ENCODE measurements at regions not wholly inside any gene's neighbourhood (a gene's known extent, or its start where the extent isn't known, plus 50 kb on each side); places are given as distances from the start of the nearest gene placed in this dataset.

GRCh38 chr14:101186992-101187815, 283.7 kb upstream of the RTL1 start:
- DNase-seq = no peak
- Histone ChIP-seq H3K4me1 (no peaks in the 10 kb centered on the region), H3K27me3 (peaks cover 0 to 34% (median 20%) of the 10 kb centered on the region in 7 donors), H3K36me3 (no peaks in the 10 kb centered on the region), H3K27ac (no peak overlapping the region), H3K4me3 (no peak overlapping the region), H3K9me3 (peaks cover 0 to 6% (median 0%) of the 10 kb centered on the region in 11 donors)
- intact Hi-C loops (cut with DNase I) = no loop called here
- no peak for ATAC-seq
- TF ChIP-seq CTCF (IDR thresholded peaks at IDR 0.05) = no peak
- WGBS, 2 donors = 63 to 67% methylated on average over 14 of the region's 14 CpGs

DNA sequence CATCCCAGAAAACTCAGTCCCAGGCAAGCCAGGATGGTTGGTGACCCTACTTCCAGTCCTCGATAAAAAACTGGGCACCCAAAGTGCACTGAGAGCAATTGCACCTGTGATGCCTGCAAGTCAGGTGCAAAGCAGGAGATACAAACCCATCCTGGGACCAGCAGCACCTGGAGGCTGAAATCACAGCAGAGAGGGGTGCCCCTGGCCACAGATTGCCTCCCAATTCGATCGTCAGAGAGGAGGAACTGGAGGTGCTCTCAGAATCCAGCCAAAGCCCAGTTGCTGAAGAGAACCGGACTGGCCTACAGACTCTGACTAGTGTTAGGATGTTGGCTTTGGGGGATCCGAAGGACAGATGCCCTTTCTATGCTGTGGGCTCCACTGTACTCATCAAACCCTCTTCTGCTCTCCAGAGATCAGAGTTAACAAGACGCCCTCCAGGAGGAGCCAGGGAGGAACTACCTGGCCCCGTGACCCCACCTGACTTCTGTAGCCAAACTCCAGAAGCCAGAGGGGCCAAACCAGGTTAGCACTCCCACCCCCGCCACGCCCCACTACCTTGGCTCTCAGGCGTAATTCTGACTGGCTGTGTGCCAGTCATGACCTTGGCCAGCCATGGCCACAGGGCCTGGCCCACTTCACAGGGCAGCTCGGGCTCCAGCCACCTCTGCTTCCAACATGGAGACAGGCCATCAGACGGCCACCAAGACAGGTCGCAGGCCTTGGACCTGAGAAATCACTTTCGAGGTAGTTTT, 284.5 kb upstream of the RTL1 start:
- Histone ChIP-seq H3K27ac (no peak overlapping the region), H3K4me3 (no peak overlapping the region), H3K27me3 (peaks cover 0 to 34% (median 20%) of the 10 kb centered on the region in 7 donors), H3K9me3 (no peaks in the 10 kb centered on the region), H3K36me3 (no peaks in the 10 kb centered on the region), H3K4me1 (no peaks in the 10 kb centered on the region)
- intact Hi-C loops (cut with DNase I) = no loop called here
- no peak for TF ChIP-seq CTCF (IDR thresholded peaks at IDR 0.05)
- WGBS, 2 donors = 84 to 87% methylated on average over 14 of the region's 14 CpGs
- ATAC-seq (no peak), DNase-seq (no peak)

DNA sequence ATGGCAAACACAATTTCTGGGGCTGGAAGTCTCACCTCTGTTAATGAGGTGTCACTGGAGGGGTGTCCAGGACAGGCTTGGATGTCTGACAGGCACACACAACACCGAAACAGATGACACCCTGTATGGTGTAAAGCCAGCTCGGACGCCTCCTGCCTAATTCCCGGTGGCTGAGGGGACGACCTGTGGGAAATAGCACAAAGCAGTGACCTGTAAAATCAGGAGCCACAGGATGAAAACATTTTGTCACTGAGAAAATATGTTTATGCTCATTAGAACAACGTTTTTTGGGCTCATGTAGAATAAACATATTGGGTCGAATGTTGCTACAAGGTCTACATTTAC, 285.0 kb upstream of the RTL1 start:
- Histone ChIP-seq H3K27ac (no peak overlapping the region), H3K36me3 (no peaks in the 10 kb centered on the region), H3K4me1 (no peaks in the 10 kb centered on the region), H3K4me3 (no peak overlapping the region), H3K9me3 (no peaks in the 10 kb centered on the region), H3K27me3 (peaks cover 0 to 30% (median 20%) of the 10 kb centered on the region in 7 donors)
- WGBS, 2 donors = 78% methylated on average over 7 of the region's 7 CpGs
- no peak for TF ChIP-seq CTCF (IDR thresholded peaks at IDR 0.05)
- DNase-seq = no peak
- intact Hi-C loops (cut with DNase I) = no loop called here
- ATAC-seq = no peak

GRCh38 chr14:101189266-101189665, 285.7 kb upstream of the RTL1 start:
- no peak for DNase-seq
- H3K9me3 ChIP-seq = no peaks in the 10 kb centered on the region
- H3K27ac ChIP-seq = no peak overlapping the region
- H3K36me3 ChIP-seq = no peaks in the 10 kb centered on the region
- no peaks in the 10 kb centered on the region for H3K4me1 ChIP-seq
- no peak for TF ChIP-seq CTCF (IDR thresholded peaks at IDR 0.05)
- peaks cover 0 to 28% (median 15%) of the 10 kb centered on the region in 7 donors for H3K27me3 ChIP-seq
- WGBS, 2 donors = 70 to 72% methylated on average over 2 of the region's 2 CpGs
- no peak overlapping the region for H3K4me3 ChIP-seq
- ATAC-seq = no peak
- intact Hi-C loops (cut with DNase I) = no loop called here
